ENCODE measurements at regions not wholly inside any gene's neighbourhood (a gene's known extent, or its start where the extent isn't known, plus 50 kb on each side); places are given as distances from the start of the nearest gene placed in this dataset.
A peak's percentile ranks its signal among the peaks of the same experiment; 100 is the strongest.
"Not testable (repeated sequence)": the region's sequence is repeated elsewhere in the genome, so short reads cannot be mapped to it uniquely, and the experiment has no call there.

DNA sequence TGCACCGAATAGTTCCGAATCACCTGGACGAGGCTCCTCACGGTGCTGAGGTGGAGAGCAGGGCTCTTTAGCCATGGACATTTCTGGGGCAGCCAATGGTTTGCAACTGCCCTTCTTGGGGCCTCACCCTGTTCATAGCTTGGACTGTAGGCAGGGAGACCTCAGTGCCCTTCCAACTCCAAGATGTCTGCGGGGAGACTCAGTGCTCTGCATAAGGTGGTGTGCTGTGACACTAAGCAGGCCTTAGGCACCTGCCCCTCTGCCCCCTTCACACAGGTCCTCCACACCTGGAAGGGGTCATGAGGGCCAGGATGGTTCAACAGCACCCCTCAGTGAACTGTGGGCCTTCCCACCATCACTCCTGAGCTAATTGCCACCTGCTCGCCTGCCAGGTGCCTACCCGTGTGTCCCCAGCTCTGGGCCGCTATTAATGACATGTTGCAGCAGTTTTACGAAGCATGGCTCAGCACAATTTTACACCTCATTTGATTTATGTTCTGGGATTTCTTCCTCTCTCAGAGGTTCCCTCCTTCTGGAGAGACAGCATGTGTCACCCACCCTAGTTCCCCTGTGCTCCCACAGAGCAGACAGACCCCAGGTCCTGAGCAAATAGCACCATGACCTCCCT, 101.2 kb upstream of the SMAD3 start:
- DNase-seq (ENCODE audit: low spot score), result no peak

DNA sequence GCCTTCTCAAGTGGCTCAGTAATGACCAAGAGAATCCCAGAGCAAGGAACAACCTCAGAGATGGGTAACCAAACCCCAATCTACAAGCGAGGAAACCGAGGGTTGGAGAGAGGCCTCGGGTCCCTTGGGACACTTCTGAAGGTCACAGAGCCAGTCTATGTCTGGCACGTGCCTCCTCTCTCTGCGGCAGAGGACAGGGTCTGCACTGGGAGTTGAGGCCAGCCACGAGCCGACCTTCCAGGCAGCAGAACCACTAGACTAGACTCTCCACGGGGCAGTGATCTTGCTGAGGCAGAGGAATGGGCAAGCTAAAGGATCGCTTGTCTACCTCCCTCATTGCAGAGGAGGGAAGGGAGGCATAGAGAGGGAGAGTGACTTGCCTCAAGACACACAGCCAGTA, 100.6 kb upstream of the SMAD3 start:
- no peak for DNase-seq (ENCODE audit: low spot score)

DNA sequence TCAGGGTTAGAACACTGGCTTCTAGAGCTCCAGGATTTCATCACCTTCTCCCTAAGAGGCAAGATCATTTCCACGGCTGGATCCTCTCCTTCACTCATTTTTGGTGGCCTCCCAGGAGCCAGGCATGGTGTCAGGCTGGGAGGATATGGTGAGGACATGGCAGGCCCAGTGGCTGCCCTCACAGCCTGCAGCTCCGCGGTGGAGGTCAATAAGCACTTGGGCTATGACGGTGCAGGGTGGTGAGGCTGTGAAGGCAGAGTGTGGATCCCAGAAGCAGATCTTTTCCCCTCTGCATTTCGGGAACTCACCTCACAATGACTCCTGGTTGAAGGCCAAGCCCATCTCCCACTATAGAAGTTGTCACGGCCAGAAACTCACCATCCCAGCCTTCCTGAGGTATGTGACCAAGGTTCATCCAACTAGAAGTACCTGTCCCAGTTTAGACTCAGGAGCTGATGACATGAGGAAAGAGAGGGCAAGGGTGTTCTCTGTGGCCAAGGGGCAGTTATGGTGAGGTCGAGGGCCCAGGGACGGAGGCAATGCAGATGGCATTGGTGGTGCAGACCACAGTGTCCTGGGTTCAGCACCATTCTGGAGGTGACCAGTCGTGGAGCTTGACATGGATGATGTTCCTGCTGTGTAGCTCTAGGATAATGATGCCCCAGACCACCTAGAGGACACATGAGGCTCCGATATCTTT, 100.1 kb upstream of the SMAD3 start:
- DNase-seq (ENCODE audit: low spot score), result no peak

DNA sequence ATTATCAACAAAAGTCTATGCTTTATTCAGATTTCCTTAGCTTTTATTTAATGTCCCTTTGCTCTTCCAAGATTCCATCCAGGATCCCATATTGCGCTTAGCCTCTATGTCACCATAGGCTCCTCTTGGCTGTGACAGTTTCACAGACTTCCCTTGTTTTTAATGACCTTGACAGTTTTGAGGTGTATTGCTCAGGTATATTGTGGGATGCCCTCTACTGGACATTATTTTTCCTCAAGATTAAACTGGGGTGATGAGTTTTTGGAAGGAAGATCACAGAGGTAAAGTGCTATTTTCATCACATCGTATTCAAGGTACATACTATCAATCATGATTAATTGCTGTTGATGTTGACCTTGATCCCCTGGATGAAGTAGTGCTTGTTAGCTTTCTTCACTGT, 99.1 kb upstream of the SMAD3 start:
- no peak for DNase-seq (ENCODE audit: low spot score)

DNA sequence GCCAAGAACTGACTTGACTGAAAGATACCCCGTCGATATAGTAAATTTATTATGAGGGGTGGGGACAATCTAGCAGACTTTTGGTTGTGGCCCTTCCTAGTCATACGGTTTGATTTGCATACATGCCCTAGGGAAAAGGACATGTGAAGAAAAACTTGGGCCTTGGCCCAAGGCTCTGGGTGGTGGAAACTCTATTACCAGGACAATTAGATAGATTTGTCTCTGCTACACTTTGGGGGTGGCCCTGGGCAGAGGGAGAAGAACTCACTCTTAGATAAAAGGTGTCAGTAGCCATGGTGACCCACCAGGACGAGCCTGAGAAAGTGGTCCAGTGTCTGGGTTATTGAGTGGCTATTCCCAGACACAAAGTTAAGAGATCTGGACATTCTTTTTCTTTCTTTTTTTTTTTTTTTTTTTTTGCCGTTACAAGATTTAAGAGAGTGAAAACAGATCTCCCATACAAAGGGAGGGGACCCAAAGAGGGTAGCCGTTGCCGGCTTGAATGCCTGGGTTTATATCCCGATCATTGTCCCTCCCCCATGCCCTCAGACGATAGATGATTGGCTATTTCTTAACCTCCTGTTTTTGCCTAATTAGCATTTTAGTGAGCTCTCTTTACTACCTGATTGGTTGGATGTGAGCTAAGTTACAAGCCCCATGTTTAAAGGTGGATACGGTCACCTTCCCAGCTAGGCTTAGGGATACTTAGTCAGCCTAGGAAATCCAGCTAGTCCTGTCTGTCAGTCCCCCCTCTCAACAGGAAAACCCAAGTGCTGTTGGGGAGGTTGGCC, 96.4 kb upstream of the SMAD3 start:
- no peak for DNase-seq (ENCODE audit: low spot score)

DNA sequence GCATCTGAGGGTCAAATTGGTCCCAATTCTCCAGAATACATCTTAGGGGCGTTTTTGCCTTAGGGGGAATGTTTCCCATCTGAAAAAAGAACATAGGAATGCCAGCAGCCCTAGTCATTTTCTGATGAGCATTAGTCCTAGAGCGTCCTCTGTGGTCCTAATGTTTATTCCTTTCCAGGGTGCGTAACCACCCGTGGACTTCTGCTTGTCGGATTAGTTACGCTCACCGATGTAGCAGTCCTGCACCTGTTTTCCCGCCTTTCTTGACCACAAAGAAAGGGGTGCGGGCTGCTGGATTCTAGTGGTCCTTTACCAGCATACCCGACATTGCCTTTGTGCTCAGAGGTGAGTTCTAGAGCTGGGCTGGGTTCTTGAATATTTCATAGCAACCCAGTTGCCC, 91.3 kb upstream of the SMAD3 start:
- DNase-seq (ENCODE audit: low spot score), result not testable (repeated sequence)

DNA sequence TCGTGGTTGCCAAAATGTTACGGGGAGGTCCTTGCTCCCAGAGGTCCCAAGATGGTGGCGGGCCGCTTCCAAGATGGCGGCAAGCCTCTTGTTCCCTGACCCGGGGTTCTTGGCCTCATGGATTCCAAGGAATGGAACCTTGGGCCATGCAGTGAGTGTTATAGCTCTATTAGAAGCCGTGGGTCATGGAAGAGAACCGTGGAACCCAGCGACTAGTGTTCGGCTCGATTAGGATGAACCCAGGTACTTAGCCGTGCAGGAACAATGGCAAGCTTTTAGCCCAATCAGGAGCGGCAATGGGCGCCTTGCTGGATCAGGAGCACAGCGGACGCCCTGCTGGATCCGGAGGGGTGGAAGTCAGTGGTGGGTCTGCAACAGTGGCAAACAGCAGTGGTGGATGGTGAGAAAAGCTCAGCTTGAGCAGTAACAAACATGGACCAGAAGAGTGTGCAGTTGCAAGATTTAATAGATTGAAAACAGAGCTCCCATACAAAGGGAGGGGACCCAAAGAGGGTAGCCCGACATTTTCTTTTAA, 89.2 kb upstream of the SMAD3 start:
- not testable (repeated sequence) for DNase-seq (ENCODE audit: low spot score)

DNA sequence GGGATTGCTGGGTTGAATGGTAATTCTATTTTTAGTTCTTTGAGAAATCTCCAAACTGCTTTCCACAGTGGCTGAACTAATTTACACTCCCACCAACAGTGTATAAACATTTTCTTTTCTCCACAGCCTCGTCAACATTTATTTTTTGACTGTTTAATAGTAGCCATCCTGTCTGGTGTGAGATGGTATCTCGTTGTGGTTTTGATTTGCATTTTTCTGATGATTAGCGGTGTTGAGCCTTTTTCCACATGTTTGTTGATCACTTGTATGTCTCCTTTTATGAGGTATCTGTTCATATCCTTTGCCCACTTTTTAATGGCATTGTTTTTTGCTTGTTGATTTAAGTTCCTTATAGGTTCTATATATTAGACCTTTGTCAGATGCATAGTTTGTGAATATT, 85.1 kb upstream of the SMAD3 start:
- DNase-seq (ENCODE audit: low spot score), result not testable (repeated sequence)

DNA sequence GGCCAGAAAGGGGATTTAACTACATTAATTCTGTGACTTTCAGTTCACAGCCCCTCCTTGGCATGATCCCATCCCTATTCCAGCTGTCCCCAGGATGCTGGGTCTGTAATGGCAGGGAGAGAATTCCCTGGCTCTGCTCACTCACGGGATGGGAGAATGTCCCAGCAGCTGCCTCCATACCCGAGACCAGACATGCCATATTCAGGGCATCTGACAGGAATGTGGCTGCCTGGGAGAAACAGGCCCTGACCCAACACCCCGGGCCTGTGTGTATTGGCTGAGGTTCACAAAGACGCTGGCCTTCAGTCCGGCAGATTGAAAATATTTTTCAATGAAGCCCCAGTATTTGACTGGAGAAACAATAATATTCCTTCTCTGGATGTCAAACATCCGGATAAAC, 83.6 kb upstream of the SMAD3 start:
- no peak for DNase-seq (ENCODE audit: low spot score)

DNA sequence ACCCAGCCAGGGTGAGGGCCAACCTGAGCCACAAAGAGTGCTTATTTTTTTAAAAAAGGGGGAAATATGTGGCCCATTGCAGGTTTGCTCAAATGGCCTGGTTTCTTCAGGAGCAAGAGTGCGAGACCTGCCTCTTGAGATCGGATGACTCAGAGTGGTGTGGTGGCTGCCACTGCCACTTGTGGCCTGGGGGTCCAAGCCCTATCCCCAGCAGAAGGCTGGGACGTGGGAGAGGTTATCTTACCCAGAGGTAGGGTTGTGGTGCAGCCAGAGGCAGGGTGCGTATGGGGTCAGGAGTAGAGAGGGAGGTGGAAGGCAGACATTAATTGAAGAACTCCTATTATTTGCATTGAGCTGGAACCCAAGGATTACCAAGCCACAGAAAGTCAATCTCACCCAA, 83.2 kb upstream of the SMAD3 start:
- DNase-seq (ENCODE audit: low spot score), result no peak

DNA sequence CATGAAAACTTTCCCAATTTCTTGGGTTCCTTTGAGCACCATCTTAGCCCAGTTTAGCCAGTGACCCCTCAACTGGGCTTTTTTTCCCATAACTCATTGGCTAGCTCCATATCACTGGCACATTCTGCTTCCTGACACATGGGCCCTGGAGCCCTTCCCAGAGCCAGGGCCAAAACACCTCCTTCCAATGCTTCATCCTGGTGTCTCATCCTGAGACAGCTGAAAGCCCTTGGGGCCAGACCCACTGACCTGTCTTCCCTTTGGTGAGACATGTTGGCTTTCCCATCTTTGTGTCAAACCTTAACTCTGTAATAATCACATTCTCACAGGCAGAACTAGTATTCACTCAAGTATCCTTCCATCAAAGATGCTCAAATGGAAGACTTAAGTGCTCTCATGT, 82.6 kb upstream of the SMAD3 start:
- no peak for DNase-seq (ENCODE audit: low spot score)

DNA sequence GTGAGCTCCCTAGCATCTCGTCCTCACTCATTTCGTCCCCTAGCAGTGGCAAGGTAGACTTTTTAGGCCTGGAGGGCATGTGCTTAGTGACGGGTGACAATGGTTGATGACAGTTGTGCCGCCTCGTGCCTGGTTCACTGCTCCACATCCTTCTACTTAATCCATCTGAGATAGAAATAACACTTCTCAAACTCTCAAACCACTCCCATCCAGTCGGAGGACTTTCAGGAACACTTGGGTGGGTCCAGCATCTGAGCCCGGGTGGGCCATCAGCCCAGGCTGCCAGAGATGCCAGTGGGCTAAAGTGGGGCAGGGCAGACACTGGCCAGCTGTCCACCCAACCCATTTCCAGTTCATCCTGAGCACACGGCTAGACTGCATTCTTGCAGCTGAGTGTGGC, 79.7 kb upstream of the SMAD3 start:
- DNase-seq (ENCODE audit: low spot score), result no peak

DNA sequence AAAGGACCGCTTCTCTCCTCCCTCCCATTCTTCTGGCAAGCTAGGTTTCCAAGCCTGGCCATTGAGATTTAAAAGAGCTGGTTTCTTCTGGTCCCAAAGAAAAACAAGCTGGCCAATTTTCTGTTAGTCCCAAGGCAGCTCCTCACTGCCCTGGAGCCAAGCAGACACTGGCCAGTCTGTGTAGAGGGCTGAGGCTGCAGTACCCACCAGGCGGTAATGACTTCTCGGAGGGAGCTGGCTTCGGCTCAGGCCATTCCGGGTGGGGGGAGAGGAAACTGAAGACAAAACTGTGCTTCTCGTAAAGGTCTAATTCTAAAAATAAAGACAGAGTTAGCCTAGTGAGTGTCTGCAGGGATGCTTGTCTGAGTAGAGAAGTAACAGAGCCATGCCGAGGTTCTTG, 78.5 kb upstream of the SMAD3 start:
- peak; percentile 56 for DNase-seq (ENCODE audit: low spot score)

DNA sequence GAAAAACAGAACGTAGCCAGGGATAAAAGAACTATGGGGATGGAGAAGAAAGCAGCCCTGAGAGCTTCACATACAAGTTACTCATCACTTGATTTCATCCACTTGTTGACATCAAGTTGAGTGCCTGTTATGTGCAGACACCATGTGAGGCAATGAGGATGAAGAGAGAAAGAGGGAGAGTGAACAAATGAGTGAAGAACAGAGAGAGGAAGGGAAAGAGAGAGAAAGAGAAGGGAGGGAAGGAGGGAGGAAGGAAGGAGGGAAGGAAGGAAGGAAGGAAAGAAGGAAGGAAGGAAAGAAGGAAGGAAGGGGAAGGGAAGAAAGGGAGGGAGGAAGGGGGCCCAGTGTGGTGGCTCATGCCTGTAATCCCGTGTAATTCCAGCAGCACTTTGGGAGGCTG, 72.3 kb upstream of the SMAD3 start:
- no peak for DNase-seq (ENCODE audit: low spot score)

DNA sequence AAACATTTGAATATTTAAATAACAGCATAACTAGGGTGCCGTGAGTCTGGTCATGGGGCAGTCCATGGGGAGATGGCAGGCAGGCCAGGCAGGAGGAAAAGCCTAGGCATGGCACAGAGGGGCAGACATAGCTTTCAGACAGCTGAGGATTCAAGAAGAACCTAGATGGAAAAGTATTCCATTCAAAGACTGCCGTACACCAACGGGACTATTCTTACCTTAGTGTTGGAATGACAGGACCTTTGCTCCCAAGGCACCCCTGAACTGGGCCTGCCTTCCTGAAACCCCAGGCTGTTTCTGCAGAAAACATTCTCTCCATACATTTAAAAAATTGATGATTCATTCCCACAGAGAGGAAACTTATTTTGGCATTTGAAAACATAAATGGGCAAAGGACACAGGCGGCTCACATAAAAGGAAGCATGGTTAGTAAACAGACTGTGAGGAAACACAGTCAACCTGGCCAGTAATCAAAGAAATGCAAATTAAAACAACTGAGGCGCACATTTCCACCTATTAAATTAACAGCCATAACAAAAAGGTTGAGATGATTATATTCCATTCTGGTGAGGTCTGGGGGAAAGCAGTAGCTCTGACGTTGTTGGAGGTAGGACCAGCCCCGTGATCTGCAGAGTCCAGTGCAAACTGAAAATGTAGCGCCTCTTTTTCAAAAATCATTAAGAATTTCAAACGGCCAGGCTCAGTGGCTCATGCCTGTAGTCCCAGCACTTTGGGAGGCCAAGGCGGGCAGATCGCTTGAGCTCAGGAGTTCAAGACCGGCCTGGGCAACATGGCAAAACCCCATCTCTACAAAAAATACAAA, 71.3 kb upstream of the SMAD3 start:
- no peak for DNase-seq (ENCODE audit: low spot score)

DNA sequence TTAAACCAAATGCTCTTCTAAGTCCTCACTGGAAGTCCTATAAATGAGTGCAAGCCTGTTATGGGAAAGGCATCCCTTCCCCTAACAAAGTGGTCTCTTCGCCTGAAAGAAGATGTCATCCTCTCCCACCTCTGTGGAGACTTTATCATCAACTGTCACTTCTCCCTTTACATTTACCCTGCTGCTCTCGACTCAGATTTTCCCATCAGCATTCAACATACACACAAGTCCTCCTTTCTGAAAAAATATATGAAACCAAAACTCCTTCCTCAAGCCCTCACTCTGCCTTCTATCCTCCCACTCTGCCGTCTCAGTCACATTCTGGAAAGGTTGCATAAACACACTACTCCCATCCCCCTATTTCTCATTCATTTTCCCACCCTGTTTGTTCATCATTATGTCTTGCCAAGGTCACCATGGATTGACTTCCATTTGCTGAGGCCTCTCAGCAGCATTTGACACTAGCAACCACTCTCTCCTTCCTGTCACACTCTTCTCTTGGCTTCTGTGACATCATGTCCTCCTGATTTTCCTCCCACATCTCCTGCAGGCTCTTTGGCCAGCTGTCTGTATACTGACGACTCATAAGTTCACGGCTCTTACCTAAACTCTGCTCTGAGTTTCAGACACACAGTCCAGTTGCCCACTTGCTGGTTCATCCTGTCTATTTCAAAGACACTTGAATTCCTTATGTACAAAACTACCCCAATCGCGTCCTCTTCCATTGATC, 70.3 kb upstream of the SMAD3 start:
- DNase-seq (ENCODE audit: low spot score), result no peak

DNA sequence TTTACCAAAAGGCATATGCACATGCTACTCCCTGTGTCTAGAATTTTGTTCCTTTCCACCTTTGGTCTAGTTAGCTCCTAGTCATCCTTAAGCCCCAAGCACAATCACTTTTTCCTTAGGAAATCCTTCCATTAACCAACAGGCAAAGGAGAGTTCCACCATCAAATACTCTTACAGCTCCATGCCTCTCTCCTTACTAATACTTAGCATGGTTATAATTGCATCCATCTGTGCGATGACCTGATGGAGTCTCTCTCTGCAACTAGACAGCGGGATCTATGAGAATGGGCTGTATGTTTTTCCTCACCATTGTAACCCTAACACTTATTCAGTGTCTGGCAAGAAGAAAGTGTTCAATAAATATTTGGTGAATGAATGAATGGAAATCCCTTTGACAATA, 69.3 kb upstream of the SMAD3 start:
- no peak for DNase-seq (ENCODE audit: low spot score)

DNA sequence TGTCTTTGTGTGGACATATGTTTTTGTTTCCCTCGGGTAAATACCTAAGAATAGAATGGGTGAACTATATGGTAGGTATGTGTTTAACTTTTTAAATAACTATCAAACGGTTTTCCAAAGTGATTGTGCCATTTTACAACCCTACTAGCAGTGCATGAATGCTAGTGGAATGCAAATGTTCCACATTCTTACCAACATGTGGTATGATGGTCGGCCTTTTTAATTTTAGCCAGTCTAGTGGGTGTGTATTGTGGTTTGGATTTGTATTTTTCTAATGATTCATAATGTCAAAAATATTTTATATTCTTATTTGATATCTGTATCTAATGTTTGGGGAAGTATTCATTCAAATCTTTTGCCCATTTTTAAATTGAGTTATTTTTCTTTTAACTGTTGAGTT, 68.2 kb upstream of the SMAD3 start:
- DNase-seq (ENCODE audit: low spot score), result no peak

DNA sequence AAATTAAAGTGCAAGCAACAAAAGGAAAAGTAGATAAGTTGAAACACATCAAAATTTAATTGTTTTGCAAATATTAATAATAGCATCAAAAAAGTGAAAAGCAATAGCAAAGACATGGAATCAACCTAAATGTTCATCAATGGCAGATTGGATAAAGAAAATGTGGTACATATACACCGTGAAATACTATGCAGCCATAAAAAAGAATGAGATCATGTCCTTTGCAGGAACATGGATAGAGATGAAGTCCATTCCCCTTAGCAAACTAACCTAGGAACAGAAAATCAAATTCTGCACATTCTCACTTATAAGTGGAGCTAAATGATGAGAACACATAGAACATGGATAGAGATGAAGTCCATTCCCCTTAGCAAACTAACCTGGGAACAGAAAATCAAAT, 67.2 kb upstream of the SMAD3 start:
- DNase-seq (ENCODE audit: low spot score), result not testable (repeated sequence)

DNA sequence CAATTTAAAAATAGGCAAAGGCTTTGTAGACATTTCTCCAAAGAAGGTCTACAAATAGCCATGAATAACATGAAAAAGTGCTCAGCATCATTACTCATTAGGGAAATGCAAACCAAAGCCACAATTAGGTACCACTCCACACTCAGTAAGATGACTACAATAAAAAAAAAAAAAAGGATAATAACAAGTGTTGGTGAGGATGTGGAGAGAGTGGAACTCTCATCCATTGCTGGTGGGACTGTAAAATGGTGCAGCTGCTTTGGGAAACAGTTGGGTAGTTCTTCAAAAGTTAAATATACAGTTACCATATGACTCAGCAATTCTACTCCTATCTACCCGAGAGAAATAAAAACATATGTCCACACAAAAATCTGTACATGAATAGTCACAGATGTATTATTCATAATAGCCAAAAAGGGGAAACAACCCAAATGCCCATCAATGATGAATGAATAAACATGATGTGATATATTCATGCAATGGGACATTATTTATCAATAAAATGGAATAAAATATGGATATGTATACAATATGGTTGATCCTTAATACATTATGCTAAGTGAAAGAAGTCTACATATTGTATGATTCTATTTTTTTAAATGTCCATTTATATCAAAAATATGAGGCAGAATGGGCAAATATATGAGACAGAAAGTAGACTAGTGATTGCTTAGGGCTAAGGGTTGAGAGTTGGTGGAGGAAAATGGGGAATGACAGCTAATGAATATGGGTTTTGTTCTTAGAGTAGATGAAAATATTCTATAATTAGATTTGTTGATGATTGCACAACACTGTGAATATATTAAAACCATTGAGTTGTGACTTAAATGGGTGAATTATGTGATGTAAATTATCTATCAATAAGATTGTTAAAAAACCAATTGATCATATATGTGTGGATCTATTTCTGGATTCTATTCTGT, 66.1 kb upstream of the SMAD3 start:
- no peak for DNase-seq (ENCODE audit: low spot score)
